ENCODE measurements at regions not wholly inside any gene's neighbourhood (a gene's known extent, or its start where the extent isn't known, plus 50 kb on each side); places are given as distances from the start of the nearest gene placed in this dataset.
"Not testable (repeated sequence)": the region's sequence is repeated elsewhere in the genome, so short reads cannot be mapped to it uniquely, and the experiment has no call there.

- no peak for DNase-seq
Observed at GRCh38 chr1:29621826-29622435, 385.6 kb downstream of the PTPRU start.

GRCh38 chr1:29620631-29621030 lies 384.3 kb downstream of the PTPRU start:
- DNase-seq = no peak

- no peak for DNase-seq
Observed at GRCh38 chr1:29607236-29607635, 370.9 kb downstream of the PTPRU start.

- not testable (repeated sequence) for DNase-seq
Observed at GRCh38 chr1:29604796-29605195, 368.5 kb downstream of the PTPRU start.

GRCh38 chr1:29603622-29604021 lies 367.3 kb downstream of the PTPRU start:
- no peak for DNase-seq

- DNase-seq = no peak
Observed at GRCh38 chr1:29602203-29602602, 365.9 kb downstream of the PTPRU start.

GRCh38 chr1:29601021-29601420 lies 364.7 kb downstream of the PTPRU start:
- no peak for DNase-seq

- no peak for DNase-seq
Observed at GRCh38 chr1:29599826-29600225, 363.5 kb downstream of the PTPRU start.

GRCh38 chr1:29599071-29599470 lies 362.7 kb downstream of the PTPRU start:
- DNase-seq = no peak

- no peak for DNase-seq
Observed at GRCh38 chr1:29597861-29598260, 361.5 kb downstream of the PTPRU start.

GRCh38 chr1:29593601-29594382 lies 357.5 kb downstream of the PTPRU start:
- DNase-seq = no peak

- no peak for DNase-seq
Observed at GRCh38 chr1:29592731-29593130, 356.4 kb downstream of the PTPRU start.

- no peak for DNase-seq
Observed at GRCh38 chr1:29592261-29592615, 355.9 kb downstream of the PTPRU start.

GRCh38 chr1:29591601-29592260 lies 355.4 kb downstream of the PTPRU start:
- DNase-seq = no peak

GRCh38 chr1:29590583-29591565 lies 354.6 kb downstream of the PTPRU start:
- no peak for DNase-seq

GRCh38 chr1:29589716-29590115 lies 353.4 kb downstream of the PTPRU start:
- not testable (repeated sequence) for DNase-seq

GRCh38 chr1:29586991-29587745 lies 350.8 kb downstream of the PTPRU start:
- no peak for DNase-seq

GRCh38 chr1:29586215-29586614 lies 349.9 kb downstream of the PTPRU start:
- DNase-seq = no peak

- DNase-seq = no peak
Observed at GRCh38 chr1:29585656-29586055, 349.3 kb downstream of the PTPRU start.

- DNase-seq = no peak
Observed at GRCh38 chr1:29585201-29585600, 348.9 kb downstream of the PTPRU start.

GRCh38 chr1:29584776-29585175 lies 348.5 kb downstream of the PTPRU start:
- DNase-seq = no peak

GRCh38 chr1:29584362-29584761 lies 348.0 kb downstream of the PTPRU start:
- DNase-seq = no peak
